Stimulated activated CD8-positive, alpha-beta memory T cell treated with anti-CD3 and anti-CD28 coated beads, Interleukin-4, amount 100 ng/mL, for 1 hour (primary cell): ENCODE measurements at regions not wholly inside any gene's neighbourhood (a gene's known extent, or its start where the extent isn't known, plus 50 kb on each side); places are given as distances from the start of the nearest gene placed in this dataset.

Source experiments
- DNase-seq, 2 donors: peaks; one replicate each; pipeline ENCODE4 v3.0.0-alpha.2; 2020; ENCODE audit warnings: low read depth in 2 of 2, low spot score in 1 of 2

GRCh38 chr22:48535868-48536540, 1291.7 kb downstream of the BRD1 start:
- no peak for DNase-seq

- DNase-seq, result no peak
These were observed 1293.2 kb downstream of the BRD1 start for GRCh38 chr22:48534395-48534958.

- no peak for DNase-seq
These were observed 1294.7 kb downstream of the BRD1 start for GRCh38 chr22:48532986-48533385.

- DNase-seq, result no peak
These were observed 1295.8 kb downstream of the BRD1 start for GRCh38 chr22:48531761-48532435.

- DNase-seq, result no peak
These were observed 1296.6 kb downstream of the BRD1 start for GRCh38 chr22:48531108-48531507.

- DNase-seq, result no peak
These were observed 1297.0 kb downstream of the BRD1 start for GRCh38 chr22:48530666-48531065.

GRCh38 chr22:48528221-48528915, 1299.3 kb downstream of the BRD1 start:
- DNase-seq, result no peak

GRCh38 chr22:48523761-48524160, 1303.9 kb downstream of the BRD1 start:
- no peak for DNase-seq

- no peak for DNase-seq
These were observed 1304.6 kb downstream of the BRD1 start for GRCh38 chr22:48523091-48523490.

- no peak for DNase-seq
These were observed 1305.4 kb downstream of the BRD1 start for GRCh38 chr22:48522271-48522670.

GRCh38 chr22:48520884-48521588, 1306.6 kb downstream of the BRD1 start:
- DNase-seq, result no peak

- no peak for DNase-seq
These were observed 1307.5 kb downstream of the BRD1 start for GRCh38 chr22:48520207-48520606.

GRCh38 chr22:48517039-48518030, 1310.3 kb downstream of the BRD1 start:
- no peak for DNase-seq

- no peak for DNase-seq
These were observed 1311.1 kb downstream of the BRD1 start for GRCh38 chr22:48516571-48516970.

- DNase-seq, result no peak
These were observed 1312.0 kb downstream of the BRD1 start for GRCh38 chr22:48515571-48516200.

- no peak for DNase-seq
These were observed 1313.7 kb downstream of the BRD1 start for GRCh38 chr22:48513929-48514328.

GRCh38 chr22:48513446-48513845, 1314.2 kb downstream of the BRD1 start:
- DNase-seq, result no peak

GRCh38 chr22:48511781-48512327, 1315.8 kb downstream of the BRD1 start:
- DNase-seq, result no peak

GRCh38 chr22:48511211-48511610, 1316.5 kb downstream of the BRD1 start:
- no peak for DNase-seq
